NCI-H128 (cell line): ENCODE measurements at regions not wholly inside any gene's neighbourhood (a gene's known extent, or its start where the extent isn't known, plus 50 kb on each side); places are given as distances from the start of the nearest gene placed in this dataset.

Experiments used
- DNase-seq: peaks from one replicate; lab custom pipeline; 2025; ENCODE audit not compliant: unreplicated experiment; lab: John Stamatoyannopoulos, UW

DNA sequence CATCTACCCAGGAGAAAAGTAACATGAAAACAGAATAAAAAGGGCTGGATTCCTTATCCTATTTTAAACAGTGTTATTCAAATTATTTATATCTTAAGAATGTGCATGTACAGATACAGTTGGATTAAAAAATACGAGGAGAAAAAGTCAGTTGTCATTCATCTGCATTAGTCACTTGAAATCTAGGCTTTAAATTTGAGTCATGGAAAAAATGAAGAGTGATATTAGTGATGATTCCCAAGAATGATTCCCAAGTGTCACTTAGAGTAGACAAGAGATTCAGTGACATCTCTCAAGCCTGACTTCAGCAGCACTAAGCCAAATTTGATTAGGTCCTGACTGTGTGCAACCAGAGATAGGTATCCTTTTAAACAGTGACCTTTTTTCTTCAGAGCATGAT lies 394.2 kb downstream of the IRS1 start:
- DNase-seq, result no peak

- no peak for DNase-seq
Observed at GRCh38 chr2:226403369-226403768, 396.3 kb downstream of the IRS1 start.

GRCh38 chr2:226399006-226399405 lies 400.6 kb downstream of the IRS1 start:
- DNase-seq, result no peak

DNA sequence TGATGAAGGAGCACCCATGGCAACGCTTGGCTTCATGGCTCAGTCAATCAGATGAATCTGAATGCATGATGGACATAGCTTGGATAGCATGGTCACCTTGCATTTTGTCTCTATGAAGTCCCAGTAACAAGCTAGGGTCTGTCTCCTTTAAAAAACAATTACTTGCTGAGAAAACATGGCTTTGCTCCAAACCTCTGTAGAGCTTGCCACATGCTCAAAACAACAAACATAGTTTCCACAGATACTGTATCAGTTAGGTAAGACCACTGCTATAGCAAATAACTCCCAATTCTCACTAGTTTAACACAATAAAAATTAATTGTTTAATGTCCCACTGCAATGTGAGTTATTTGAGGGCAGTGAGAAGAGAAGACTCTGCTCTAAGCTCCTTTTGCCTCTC lies 401.0 kb downstream of the IRS1 start:
- no peak for DNase-seq

DNA sequence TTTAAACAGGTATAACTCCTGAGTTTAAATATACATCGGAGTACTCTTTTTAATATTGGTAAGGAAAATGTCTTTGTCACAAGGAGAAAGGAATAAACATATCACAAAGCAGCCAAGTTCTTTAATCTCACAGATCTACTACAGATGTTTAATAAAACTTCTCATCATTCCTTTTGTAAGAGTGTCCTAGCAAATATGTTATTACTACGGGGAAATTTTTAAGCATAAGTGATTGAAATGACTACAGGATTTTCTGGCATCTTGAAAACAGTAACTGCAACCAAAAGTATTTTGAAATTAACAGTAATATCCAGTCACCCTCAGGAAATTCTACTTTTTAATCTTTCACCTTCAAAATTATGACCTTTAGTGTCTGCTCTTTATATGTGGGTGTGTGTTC lies 403.1 kb downstream of the IRS1 start:
- DNase-seq, result no peak

DNA sequence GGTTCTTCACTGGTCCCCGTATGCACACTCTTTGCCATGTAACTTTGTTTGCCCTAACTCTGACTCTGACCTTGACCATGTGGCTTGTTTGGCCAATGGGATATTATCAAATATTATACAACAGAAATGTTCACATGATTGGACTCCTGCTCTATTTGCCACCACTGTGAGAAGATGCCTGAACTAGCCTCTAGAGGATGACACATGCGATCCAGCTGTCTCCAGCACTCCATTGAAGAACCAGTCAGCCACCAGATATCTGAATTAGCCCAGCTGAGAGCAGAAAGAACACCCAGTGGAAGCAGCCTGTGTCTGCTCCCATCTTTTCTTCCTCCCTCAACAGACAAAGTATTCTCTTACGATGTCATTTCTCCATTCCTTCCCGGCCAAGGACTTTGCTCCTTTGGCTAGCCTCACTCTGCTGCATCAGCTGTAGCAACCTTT lies 412.1 kb downstream of the IRS1 start:
- no peak for DNase-seq

GRCh38 chr2:226383461-226383860 lies 416.2 kb downstream of the IRS1 start:
- DNase-seq, result no peak

DNA sequence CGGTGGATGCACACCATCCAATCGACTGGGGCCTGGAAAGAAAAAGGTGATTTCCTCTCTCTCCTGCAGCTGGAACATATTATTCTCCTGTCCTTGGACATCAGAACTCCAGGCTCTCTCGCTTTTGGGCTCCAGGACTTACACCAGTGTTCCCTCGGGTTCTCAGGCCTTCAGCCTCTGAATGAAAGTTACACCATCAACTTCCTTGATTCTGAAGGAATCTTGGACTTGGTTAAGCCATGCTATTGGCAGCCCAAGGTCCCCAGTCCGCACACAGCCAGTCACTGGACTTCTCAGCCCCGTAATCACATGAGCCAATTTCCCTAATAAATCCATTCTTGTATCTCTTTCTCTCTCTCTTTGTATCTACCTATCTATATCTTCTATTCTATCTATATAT lies 418.9 kb downstream of the IRS1 start:
- DNase-seq, result no peak

DNA sequence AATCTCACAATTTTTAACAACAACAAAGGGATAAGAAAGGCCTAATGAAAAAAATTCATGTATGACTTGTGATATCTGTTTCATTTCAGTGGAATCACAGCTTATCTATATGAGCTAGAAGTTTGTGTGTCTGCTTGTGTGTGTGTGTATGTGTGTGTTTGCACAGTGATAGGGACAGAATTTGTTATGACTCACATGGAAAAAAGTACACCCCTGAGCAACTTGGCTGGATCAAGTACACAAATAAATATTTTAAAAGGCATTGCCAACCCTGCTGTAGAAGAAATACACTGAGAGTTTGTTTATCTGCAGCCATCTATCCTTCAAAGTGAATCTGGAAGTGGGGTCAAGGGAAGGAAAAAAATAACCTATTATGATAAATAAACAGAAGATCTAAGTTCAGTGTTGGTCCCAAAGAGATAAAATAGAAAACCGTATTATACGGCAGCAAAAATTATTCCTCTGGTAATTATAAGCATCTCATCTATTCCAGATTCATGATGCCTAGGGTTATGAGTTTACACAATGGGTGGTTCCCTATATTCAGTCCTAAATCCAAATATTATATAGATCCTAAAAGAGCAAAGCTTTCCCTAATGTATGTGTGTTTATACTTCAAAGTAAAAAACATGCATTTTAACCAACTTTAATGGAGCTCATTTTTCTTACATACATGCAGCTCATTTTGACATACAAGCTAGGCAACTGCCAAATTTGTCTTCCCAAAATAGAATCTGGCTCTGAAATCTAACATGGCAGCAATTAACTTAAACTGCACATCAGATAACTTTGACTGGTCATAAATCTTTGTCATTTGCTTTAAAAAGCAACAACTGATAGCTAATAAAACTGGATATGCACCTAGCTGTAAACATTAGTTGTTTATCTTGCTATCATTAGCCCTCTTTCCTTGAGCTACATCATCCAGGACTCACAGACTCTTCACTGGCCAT lies 420.6 kb downstream of the IRS1 start:
- DNase-seq, result no peak

DNA sequence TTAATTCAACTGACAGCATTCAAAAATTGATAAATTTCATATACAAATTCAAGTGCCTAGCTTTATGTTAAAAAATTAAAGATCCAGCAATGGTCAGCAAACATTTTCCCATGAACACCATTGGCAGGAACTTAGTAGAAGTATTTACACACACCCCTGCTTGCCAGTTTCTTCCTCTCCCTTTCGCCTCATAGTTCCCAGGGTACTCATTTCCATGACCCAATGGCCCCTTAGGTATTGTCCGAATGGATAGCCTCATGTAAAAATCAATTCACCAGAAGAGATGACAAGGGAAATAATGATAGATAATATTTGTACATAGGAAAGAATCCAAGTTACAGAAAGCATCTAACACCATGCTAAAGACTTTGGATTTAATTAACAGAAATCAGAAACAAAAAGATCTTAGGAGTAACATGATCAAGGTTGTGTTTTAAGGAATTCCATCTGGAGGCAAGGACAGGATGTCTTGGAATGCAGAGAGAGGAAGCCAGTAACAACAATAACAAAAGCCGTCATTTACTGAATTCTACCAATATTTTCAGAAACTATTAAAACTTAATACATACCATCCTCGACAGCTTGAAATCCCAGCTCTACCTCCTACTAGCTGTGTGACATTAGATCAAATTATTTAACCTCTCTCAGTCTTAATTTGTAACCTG lies 423.0 kb downstream of the IRS1 start:
- DNase-seq, result no peak

DNA sequence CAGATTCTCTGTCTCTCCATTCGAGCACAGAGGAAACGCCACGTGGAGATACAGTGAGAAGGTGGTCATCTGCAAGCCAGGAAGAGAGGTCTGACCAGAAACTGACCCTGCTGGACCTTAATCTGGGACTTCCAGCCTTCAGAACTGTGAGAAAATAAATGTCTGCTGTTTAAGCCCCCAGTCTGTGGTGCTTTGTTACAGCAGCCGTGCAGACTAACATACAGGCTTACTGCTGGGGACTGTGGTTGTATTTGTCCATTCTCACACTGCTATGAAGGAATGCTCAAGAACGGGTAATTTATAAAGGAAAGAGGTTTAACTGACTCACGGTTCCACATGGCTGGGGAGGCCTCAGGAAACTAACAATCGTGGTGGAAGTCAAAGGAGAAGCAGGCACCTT lies 432.7 kb downstream of the IRS1 start:
- no peak for DNase-seq

DNA sequence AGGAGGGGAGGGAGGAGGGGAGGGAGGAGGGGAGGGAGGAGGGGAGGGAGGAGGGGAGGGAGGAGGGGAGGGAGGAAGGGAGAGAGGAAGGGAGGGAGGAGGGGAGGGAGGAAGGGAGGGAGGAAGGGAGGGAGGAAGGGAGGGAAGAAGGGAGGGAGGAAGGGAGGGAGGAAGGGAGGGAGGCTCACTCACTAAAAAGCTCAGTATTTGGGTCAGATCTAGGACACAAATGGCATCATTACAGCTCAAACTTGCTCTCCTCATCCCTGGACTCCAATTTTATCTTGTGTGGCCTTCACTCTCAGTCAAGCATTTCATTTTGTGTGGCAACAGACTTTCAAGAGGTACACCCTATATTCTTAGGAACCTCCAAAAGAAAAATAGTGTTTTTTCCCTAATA lies 435.4 kb downstream of the IRS1 start:
- no peak for DNase-seq

DNA sequence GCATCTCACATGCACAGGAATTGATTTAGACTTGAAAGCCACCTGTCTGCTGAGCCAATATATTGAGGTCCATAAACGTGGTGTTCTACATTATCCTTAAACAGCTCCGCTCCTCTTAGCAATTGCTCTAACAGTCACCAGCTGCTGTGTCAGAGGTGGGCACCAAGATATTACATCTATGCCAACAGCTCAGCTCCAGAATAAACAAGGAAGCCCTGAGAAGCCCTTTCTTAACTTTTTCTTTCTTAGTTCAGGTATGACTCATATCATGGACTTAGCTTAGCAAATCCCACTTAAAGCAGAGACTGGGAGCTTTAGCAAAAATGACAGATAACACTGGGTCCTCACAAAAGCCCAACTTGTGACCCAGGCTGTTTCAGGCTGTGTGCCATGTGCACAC lies 436.6 kb downstream of the IRS1 start:
- DNase-seq, result no peak

GRCh38 chr2:226360658-226361057 lies 439.0 kb downstream of the IRS1 start:
- DNase-seq, result no peak

DNA sequence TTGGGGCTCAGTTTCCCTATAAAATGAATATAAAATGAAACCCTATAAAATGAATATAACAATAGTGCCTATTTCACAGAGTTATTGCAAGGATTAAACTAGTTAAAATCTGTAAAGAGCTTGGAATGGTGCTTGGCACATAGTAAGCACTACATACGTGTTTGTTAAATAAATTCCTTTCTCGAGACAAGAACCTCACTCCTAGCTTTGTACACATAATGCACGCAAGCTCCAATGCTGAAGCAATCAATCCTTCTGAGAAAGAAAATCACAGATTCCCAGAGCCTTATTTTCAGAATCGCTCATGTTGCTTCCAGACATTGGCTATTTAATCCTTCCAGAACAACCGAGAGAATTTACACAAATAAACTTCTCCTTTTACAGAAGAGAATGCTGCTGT lies 440.9 kb downstream of the IRS1 start:
- DNase-seq, result no peak

GRCh38 chr2:226357816-226358215 lies 441.8 kb downstream of the IRS1 start:
- no peak for DNase-seq

GRCh38 chr2:226355600-226355999 lies 444.0 kb downstream of the IRS1 start:
- DNase-seq, result no peak

GRCh38 chr2:226354434-226354833 lies 445.2 kb downstream of the IRS1 start:
- DNase-seq, result no peak

- peak; percentile 6 for DNase-seq
Observed at GRCh38 chr2:226352941-226353560, 446.6 kb downstream of the IRS1 start.

- DNase-seq, result no peak
Observed at GRCh38 chr2:226351711-226352110, 447.9 kb downstream of the IRS1 start.

- no peak for DNase-seq
Observed at GRCh38 chr2:226339616-226340015, 460.0 kb downstream of the IRS1 start.

GRCh38 chr2:226338825-226339224 lies 460.8 kb downstream of the IRS1 start:
- no peak for DNase-seq
